ENCODE measurements at regions not wholly inside any gene's neighbourhood (a gene's known extent, or its start where the extent isn't known, plus 50 kb on each side); places are given as distances from the start of the nearest gene placed in this dataset.
"Not testable (repeated sequence)": the region's sequence is repeated elsewhere in the genome, so short reads cannot be mapped to it uniquely, and the experiment has no call there.

DNA sequence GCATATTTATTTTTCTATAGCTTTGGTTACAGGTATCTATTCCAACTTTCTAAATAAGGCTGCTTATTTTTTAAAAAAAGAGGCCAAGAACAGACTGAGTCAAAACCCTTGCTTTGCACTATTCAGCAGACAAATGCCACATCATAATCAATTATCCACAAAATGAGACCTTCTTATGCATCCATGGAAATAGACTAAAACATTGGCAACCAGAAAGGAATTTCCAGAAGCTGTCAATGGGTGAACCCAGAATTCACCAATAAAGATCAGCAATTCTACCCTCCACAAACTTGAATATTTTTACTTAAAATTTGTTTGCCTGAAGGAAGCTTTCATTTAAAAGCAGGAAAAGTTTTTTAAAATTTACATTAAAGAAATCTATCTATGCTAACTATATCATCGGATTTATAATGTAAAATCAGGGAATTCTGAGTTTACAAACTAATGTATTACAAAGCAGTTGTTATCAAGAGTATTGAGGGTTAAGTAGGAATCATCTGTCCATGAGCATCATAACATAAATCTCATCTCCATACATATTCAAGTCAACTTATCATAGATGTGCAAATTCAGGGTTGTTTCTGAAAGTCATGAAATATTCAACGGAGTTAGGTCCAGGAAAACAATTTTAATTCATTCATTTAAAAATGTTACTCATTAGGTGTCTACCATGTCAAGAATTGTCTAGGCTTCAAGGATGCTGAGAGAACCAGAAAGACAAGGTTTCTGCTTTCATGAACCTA lies 548.0 kb downstream of the SATB2 start:
- DNase-seq = no peak

DNA sequence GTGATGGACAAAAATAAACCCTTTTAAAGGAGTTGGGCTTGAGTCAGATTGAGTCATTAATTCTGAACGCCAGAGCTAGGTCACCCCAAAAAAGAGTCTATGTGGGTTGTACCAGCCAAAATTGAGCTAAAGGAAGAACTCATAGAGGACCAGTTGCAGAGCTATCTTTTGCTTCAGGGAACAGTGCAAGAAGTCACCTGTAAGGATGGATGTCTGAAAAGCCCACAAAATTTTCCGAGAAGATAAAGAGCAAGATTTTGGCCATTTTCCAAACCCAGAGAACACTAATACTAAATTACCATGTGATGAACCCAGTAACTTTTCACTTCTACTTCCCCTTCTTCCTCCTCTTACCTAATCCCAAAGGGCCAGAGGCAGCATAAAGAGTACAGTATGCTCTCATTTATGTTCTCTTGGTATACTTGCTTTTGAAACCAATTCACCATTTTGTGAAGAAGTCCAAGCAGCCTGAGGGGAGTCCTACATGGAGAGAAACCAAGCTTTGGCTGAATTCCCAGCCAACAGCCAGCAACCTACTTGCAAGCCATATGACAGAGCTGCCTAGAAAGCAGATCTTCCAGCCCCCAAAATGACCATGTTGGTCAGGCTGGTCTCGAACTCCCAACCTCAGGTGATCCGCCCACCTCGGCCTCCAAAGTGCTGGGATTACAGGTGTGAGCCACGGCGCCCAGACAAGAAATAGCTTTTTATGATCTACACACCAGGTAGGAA lies 551.7 kb downstream of the SATB2 start:
- no peak for DNase-seq

DNA sequence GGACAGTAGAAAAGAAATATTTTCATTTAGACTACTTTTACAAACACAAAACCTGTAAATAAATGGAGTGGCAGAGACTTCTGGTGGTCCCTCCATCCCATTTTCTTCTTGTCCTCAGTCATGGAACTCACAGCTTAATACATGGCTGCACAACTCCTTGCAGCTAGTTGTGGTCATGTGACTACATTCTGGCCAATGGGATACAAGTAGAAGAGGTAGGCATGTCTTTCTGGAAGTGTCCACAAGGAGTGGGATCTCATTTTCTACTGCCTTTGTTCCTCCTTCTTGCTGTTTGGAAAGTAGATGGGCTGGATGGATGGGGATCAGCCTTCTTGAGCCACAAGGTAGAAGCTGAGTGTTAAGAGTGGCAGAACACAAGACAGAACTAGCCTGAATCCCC lies 555.8 kb downstream of the SATB2 start:
- no peak for DNase-seq

DNA sequence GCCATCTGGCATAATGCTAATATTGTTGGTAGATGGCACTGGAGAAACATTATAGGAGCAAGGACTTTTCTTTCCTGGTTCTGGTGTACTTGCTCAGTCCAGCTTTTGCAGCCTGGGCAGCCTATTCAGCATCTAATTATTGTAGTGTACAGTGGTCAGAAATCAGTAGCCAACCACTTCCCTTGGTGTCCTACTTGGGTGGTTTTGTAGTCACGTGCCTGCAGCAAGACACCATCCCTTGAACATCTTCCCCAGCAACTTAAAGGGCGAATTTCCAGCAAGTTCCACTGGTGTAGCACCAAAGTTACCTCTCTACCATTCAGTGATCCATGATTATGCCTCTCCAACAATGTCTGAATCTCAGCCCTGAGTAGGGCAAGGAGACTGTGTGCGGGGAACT lies 557.6 kb downstream of the SATB2 start:
- no peak for DNase-seq

DNA sequence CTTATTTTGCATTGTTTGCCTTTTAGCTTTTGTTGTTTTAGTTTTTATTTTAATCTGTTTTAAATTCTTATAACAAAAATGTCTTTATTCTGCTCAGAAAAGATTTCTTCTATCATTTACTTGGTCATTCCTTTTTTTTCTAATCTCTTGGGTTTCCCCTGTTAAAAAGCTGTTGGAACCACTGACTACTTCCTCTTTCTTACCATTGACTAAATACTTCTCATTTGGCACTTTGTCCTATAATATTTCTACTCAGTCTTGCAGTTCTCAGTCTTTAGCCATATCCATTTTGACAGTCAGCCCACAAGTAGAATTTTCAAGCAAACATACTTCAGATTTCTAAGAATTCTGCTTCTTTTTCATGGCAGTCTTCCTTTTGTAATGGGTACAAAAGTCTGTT lies 567.2 kb downstream of the SATB2 start:
- DNase-seq = no peak

DNA sequence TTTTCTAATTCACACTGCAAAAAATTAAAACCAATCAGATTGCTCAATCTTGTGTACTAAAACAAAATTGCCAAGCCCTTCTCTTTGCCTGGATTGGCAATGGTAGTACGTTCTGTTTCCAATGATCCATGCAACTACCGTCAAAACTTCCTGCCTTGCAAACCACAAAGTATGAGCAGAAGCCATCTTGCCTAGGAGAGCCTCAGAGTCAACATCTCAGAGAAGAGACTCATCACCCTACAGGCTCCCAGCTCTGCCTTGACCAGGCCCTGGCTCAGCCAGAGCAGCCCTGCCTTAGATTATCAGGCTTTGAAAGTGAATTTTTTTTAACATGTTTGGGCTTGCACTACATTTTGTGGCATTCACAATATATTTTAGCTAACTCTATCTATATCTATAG lies 574.1 kb downstream of the SATB2 start:
- no peak for DNase-seq

DNA sequence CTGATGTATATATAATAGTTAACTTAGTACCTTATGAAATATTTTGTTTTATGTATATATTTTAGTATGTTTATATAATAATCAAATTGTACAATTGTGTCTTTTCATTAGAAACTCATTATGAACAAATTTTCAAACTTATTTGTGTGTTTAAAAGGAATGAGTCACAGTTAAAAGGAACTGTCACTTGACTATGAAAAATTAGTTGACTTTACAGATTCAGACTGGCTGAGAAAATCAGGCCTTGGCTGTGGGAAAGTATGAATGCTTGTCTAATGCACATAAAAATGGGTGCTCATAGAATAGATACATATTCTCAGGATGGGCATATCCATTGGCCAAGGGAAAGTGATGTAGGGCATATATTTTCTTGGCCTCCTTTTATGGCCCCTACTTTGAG lies 576.8 kb downstream of the SATB2 start:
- no peak for DNase-seq

DNA sequence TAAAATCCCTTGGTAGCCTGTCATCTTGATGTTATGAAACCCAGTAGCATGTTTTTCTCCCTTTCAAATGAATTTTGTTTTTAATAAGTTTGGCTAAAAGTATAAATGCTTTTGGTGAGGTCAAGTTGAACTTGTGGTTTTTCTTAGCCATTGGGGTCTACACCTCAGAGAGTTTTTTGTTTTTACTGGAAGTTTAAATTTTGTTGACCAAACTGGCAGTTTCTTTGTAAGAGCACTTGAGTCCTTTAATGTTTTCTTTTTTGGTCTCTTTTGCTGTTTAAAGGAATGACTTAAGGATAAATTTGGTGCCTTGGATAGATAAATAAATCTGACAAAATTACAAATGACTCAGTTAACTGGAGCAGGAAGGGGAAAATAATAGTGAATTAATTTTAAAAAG lies 577.3 kb downstream of the SATB2 start:
- DNase-seq = no peak

DNA sequence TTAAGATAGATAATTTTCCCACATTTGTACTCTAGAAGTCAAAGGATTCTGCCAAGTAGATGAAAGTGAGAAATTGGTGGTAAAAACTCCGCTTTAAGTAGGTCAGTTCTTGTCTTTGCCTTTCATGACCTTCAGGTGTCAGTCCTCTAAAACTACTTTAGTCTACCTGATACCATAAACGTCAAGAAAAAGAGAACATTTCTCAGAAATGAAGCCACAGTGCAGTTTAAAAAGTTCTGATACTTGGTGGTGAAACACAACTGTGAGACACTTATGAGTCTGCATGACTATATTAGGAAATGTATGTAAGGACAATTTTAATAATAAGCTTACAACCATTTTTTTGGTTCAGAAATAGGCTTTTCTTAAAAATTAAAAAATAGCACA lies 583.3 kb downstream of the SATB2 start:
- no peak for DNase-seq

DNA sequence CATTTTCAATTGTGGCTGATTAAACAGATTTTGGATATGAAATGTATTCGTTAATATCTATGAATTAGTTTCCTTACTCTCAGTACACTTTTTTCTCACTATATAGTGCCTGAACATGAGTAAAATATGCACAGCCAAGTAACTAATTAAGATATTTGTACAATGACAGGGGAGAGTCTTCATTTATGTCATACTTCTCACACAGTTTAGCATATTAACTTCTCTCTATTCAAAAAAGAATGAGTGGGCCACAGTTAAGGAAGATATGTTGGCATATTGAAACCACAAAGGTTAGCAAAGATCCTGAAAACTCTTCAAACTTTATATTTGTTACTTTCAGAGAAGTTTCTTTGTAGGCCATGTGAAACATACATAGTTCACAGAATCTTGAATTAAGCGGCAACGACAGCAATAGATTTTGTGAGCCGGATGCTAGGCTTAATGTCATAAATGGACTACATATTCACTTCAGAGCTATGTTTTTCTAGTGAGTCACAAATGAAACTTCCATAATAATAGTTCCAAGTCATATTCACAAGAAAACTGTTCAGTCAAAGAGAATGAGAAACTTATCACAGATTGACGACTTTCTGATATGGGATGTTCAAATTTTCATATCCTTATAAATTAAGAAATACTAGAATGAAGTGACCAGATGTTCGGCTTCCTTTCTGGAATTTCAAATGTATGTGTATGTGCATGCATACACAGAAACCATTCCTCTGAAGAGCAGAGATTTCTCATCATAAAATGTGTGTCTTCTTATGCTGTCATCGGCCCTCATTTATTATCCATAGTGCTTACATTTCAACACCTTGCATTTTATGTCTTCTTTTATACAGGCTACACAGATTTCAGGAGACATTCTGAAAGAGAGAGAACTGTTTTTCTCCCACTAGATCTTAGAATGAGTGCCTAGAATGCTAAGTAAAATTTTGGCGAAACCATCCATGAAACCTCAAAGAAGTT lies 584.0 kb downstream of the SATB2 start:
- DNase-seq = no peak

DNA sequence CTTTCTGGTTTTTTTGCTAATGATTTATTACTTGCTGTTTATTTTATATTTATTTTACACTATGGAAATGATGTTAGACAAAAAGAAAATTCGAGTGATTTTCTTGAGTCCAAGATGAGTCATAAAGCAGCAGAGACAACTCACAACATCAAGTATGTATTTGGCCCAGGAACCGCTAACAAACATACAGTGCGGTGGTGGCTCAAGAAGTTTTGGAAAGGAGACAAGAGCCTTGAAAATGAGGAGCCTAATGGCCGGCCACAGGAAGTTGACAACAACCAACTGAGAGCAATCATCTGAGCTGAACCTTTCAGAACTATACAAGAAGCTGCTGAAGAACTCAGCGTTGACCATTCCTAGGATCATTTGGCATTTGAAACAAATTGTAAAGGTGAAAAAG lies 594.1 kb downstream of the SATB2 start:
- no peak for DNase-seq

DNA sequence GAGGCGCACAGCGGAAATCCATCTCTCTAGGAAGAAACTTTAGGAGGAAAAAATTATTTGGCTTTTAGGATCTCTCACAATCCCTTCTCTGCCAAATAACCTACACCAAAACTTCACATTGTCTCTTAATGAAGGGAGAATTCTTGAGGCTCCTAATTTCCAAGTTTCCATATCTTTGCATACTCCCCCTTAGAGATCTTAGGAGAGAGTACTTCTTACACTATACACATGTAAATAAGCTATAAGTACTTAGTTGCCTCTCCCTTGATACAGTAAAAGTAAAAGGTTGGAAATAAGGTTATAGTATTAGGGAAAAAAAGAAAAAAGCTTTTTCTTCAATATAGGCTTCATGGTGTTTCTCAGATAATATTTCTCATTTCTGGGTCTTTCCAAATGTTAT lies 596.7 kb downstream of the SATB2 start:
- no peak for DNase-seq

DNA sequence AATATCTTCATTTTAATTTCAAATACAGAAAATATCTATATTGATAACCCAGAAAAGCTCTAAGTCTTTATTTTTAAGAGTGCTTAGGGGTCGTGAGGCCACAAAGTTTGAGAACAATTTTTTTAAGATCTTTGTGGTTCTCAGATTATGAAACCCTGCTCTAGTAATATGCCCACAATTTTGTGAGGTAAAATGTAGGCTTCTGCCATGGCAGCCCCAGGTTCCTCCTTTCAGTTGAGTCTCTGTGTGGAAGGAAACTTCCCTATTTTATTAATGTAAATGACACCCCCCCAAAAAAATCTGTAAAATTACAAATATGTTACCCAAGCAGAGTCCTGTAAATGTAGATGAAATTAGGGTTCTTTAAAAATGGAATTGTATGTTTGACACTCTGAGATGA lies 600.5 kb downstream of the SATB2 start:
- DNase-seq = no peak

DNA sequence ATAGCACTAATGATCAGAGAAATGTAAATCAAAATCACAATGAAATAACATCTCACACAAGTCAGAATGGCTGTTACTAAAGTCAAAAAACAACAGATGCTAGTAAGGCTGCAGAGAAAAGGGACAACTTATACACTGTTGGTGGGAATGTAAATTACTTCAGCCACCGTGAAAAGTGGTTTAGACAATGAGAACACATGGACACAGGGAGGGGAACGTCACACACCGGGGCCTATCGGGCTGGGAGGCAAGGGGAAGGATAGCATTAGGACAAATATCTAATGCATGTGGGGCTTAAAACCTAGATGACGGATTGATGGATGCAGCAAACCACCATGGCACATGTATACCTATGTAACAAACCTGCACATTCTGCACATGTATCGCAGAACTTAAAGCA lies 602.0 kb downstream of the SATB2 start:
- DNase-seq = not testable (repeated sequence)

DNA sequence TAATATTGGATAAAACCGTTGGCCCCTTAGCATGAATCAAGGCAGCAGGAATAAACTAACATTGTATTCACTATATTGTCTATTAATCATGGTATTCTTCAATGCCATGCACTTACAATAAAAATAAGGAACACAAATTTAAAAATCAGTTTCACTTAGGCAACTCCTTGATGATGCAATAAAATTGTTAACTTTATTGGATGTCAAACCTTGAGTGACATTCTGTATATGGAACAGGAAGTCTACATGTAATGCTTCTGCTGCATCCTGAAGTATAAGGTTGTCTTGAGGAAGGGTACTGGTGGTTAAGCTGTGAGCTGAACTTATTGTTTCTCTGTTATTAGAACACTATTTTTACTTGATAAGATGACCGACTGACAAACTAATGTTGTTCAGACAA lies 605.5 kb downstream of the SATB2 start:
- no peak for DNase-seq

DNA sequence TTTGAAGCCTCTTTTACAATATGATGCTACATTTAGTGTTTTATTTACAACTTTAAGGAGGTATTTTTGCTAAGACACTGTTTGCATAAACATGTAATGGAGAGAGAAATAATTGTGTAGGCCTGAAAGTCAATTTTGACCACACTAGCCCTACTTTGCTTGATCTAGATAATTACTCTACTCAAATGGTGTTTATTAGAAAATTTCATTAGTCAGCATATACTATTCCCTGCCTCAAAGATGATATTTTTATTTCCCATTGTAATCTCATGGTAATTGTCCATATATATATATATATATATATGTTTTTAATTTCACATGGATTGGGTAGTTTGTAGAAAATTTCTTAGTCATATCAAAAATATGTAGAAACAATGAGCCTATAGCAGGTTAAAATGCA lies 632.2 kb downstream of the SATB2 start:
- DNase-seq = no peak

DNA sequence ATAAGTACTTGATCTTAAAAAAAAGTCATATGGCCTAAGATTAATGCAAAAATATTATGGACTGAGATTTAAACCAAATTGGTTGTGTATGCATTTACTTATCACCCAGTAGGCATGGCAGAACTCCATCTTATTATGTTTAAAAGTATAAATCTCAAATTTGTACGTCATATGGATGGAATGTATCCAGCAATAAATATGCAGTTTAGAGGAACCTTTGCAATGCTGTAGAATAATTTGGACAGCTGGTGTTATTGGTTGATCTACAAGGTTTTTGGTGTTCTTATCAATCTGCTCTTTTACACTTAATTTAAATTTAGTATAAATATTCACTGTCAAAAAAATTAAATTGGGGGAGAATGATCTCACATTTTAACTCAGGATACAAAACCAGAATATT lies 640.2 kb downstream of the SATB2 start:
- DNase-seq = no peak

DNA sequence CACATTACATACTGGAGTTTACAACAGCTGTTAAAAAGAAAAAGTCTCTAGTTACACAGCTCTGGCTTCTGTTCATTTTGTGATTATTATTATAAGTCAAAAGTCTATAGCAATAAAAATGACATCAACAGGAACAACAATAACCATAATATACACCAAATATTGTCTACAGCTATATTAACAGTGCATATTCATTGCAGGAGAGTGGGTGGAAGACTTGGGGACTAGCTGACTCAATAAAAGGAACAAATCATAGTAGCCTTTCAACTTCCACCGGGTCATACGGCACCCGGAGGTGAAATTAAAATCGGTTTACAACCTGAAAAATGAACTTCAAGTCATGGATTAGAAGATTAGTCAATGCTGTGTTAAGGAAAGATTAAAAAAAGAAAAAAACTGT lies 642.1 kb downstream of the SATB2 start:
- no peak for DNase-seq

DNA sequence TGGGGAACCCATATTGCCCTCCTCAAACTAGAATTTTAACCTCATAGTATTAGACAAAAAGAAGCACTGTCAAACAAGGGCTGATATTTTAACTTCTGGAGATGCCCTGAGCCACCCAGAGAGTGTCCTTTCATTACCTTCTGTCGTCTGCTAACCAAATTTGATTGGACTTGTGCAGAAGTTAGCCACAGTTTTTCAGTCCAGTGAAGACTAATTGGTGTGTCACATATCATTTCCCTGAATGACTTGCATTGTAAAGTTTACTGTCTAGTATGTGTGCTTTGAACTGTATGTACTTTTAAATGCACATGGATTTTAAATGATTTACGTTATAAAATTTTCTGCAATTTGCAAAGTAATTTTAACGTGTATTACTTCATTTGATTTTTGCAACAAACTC lies 646.5 kb downstream of the SATB2 start:
- no peak for DNase-seq

DNA sequence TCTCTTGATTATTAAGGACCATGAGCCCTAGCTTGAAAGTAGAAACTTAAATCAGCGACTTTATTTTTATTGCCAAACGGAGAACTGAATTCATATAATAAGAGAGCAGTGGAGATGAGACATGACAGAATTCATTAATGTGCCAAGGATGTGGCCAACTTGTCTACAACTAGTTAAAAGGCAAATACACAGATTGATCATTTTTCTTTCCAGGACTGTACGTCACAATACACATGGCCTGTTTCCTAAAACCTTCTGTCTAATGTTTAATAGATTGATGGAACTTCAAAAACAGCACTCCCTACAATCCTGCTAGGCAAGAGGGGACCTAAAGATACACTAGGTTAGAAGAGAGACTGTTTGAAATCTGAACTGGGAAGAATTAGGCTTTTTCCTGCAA lies 647.8 kb downstream of the SATB2 start:
- DNase-seq = no peak

DNA sequence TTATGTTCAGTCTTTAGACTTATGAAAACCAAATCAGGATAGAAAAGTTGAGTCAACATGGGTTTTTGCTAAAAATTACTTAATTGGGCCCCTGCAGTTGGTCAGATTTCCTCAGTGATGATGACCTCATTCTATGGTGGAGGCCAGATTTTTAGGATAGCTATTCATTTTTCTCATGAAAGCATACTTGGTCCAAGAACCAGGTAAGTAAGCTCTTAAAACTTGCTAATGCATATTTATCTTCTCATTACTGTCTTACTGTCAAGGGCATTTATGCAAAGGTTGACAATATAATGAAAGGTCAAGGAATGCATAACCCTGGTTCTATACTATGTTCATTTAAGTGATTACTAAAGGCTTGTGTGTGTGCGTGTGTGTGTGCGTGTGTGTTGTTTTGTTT lies 650.6 kb downstream of the SATB2 start:
- DNase-seq = no peak

DNA sequence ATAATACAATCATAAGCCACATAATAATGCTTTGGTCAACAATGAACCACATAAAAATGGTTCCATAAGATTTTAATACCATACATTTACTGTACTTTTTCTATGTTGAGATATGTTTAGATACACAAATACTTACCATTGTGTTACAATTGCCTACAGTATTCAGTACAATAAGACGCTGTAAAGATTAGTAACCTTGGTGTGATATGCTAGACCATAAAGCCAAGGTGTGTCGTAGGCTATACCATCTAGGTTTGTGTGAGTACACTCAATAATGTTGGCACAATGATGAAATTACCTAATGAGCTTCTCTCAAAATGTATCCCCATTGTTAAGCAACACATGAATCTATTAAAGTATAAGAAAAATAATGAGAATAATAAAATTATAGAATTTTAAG lies 662.3 kb downstream of the SATB2 start:
- no peak for DNase-seq

DNA sequence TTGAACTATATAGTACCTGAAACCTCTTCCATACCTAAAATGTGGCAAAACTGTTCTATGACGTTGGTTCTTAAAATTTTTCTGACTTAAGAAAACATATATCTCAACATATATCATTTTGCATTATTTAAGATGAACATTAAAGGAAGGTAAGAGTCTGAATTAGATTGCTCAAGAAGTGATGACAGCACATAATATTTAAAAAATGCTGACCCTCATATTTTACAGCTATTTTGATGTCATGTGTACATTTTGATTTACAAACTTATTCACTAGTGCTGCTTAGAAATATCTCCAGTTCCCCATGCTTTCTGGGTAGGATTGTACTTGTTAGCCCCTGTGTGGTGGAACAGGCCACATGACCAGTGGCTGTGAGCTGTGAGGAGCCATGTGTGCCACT lies 666.1 kb downstream of the SATB2 start:
- no peak for DNase-seq

DNA sequence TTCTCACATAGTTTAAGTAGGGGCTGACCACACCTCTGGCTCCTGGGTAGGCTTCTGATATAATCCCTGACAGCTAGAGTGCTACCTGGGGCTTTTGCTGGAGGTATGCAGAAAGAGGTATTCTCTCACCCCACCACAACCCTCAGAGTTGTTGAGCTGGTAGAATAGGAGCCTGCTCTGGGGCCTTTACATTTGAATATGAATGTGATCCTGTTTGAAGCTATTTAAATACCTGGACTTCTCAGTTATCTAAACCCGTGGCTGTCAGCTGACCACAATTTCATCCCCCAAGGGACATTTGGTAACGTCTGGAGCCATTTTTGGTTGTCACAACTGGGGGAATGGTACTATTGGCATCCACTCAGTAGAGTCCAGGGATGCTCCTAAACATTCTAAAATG lies 669.1 kb downstream of the SATB2 start:
- no peak for DNase-seq
